ENCODE measurements at regions not wholly inside any gene's neighbourhood (a gene's known extent, or its start where the extent isn't known, plus 50 kb on each side); places are given as distances from the start of the nearest gene placed in this dataset.

- Histone ChIP-seq H3K23me2 (ENCODE audit: low read depth, low read length) (no peaks in the 10 kb centered on the region), H2BK120ac (replicated peaks; ENCODE audit: low read depth, low read length) (no peak overlapping the region), H3K4me2 (ENCODE audit: insufficient read depth in 1 of 2, low read depth in 2 of 2, low read length in 2 of 2) (no peak overlapping the region), H3K18ac (ENCODE audit: extremely low read depth, low read length) (no peak overlapping the region), H3K9me3 (ENCODE audit: insufficient read depth in 2 of 2, low read depth in 1 of 2, low read length in 1 of 2) (no peaks in the 10 kb centered on the region), H2AK5ac (ENCODE audit: low read depth, low read length) (no peak overlapping the region), H2BK20ac (ENCODE audit: low read length) (no peak overlapping the region), H4K8ac (ENCODE audit: extremely low read depth, insufficient read depth, low read length) (no peak overlapping the region), H2BK12ac (ENCODE audit: low read depth, low read length) (no peak overlapping the region), H3K79me1 (ENCODE audit: low read depth, low read length) (no peaks in the 10 kb centered on the region), H4K20me1 (replicated peaks in 1 of 2; ENCODE audit: control insufficient read depth in 1 of 2, insufficient read depth in 2 of 2, low read length in 2 of 2) (no peaks in the 10 kb centered on the region), H3K56ac (replicated peaks; ENCODE audit: insufficient read length, low read depth, low read length) (no peak overlapping the region), H3K27me3 (replicated peaks in 1 of 4; ENCODE audit: control insufficient read depth in 3 of 4, extremely low read depth in 1 of 4, insufficient read depth in 3 of 4, low read length in 3 of 4) (no peaks in the 10 kb centered on the region), H3K4ac (replicated peaks; ENCODE audit: insufficient read length, low read depth, low read length) (no peak overlapping the region), H3K36me3 (ENCODE audit: control insufficient read depth in 2 of 4, insufficient read depth in 4 of 4, low read length in 3 of 4) (no peaks in the 10 kb centered on the region), H3K4me1 (replicated peaks in 1 of 4; ENCODE audit: control insufficient read depth in 3 of 4, insufficient read depth in 4 of 4, low read length in 3 of 4) (no peaks in the 10 kb centered on the region), H3K14ac (ENCODE audit: insufficient read length) (no peak overlapping the region), H3K4me3 (ENCODE audit: extremely low read depth in 1 of 4, insufficient read depth in 2 of 4, low read depth in 3 of 4, low read length in 4 of 4) (no peak overlapping the region), H3K79me2 (ENCODE audit: control insufficient read depth in 1 of 2, insufficient read depth in 2 of 2, low read length in 2 of 2) (no peaks in the 10 kb centered on the region), H3K27ac (ENCODE audit: low read depth, low read length) (no peak overlapping the region), H2BK15ac (ENCODE audit: low read length) (no peak overlapping the region), H2AFZ (ENCODE audit: low read length) (no peak overlapping the region), H3K9ac (replicated peaks in 1 of 4; ENCODE audit: extremely low read depth in 1 of 4, low read depth in 3 of 4, low read length in 3 of 4) (no peak overlapping the region), H4K5ac (ENCODE audit: insufficient read length, low read depth, low read length) (no peak overlapping the region), H4K91ac (replicated peaks; ENCODE audit: insufficient read length, low read length) (no peak overlapping the region), H3K23ac (ENCODE audit: insufficient read length) (no peak overlapping the region), H2BK5ac (ENCODE audit: low read depth, low read length) (no peak overlapping the region)
- ChIA-PET CTCF (ENCODE audit: partially characterized antibody) (interaction anchor here (0.8 kb wide), 1 partner anchor 98 kb away, joined by 3 read pairs; no protein-coding TSS in a partner anchor), POLR2A (ENCODE audit: partially characterized antibody) (no interaction called here)
- FAIRE-seq: no peak
- TF ChIP-seq SIN3A (conservative IDR thresholded peaks at IDR 0.05 in 1 of 2, IDR thresholded peaks at IDR 0.05 in 1 of 2; ENCODE audit: low read depth in 1 of 2, low read length in 2 of 2) (no peak), JUN (IDR thresholded peaks at IDR 0.05; ENCODE audit: low read depth, low read length) (no peak), SIRT6 (IDR thresholded peaks at IDR 0.05; ENCODE audit: low read length) (no peak), CHD2 (IDR thresholded peaks at IDR 0.05; ENCODE audit: low read length) (no peak), POLR2A (IDR thresholded peaks at IDR 0.05; ENCODE audit: control extremely low read depth in 1 of 2, low read depth in 2 of 2, low read length in 2 of 2) (no peak), MAX (IDR thresholded peaks at IDR 0.05) (no peak)
- no peak for DNase-seq (ENCODE audit: low read depth in 1 of 2, low spot score in 2 of 2)
Measured at GRCh38 chr3:87090631-87091030, 99.7 kb upstream of the VGLL3 start.

All from H1 (cell line).